Spleen (tissue), 11 donors: ENCODE measurements at regions not wholly inside any gene's neighbourhood (a gene's known extent, or its start where the extent isn't known, plus 50 kb on each side); places are given as distances from the start of the nearest gene placed in this dataset.
"Not testable (repeated sequence)": the region's sequence is repeated elsewhere in the genome, so short reads cannot be mapped to it uniquely, and the experiment has no call there.

Experiments
- DNase-seq: peaks from one replicate; pipeline ENCODE4 v3.0.0-alpha.2; 2020
- H3K27ac ChIP-seq, 8 donors: fragments of 200-600 bp; sonication (generic) in 7 of 8; 1 replicate in 4 of 8; 2 replicates in 4 of 8; pipeline versions ENCODE4 v1.5.0 to v1.8.0; 2016 to 2021; ENCODE audit warnings: inconsistent platforms in 4 of 8, mild to moderate bottlenecking in 4 of 8, moderate library complexity in 1 of 8
- H3K27me3 ChIP-seq, 7 donors: fragments of 200-600 bp; sonication (generic) in 6 of 7; replicated peaks in 1 of 7; 1 replicate in 4 of 7; 2 replicates in 3 of 7; pipeline versions ENCODE4 v1.5.0 to v1.8.0; 2016 to 2021; ENCODE audit warnings: inconsistent platforms in 3 of 7, mild to moderate bottlenecking in 1 of 7
- H3K36me3 ChIP-seq, 6 donors: fragments of 200-600 bp; sonication (generic) in 5 of 6; 1 replicate in 4 of 6; 2 replicates in 2 of 6; pipeline versions ENCODE4 v1.5.0 to v1.8.0; 2016 to 2021; ENCODE audit warnings: inconsistent platforms in 2 of 6
- H3K4me1 ChIP-seq, 6 donors: fragments of 200-600 bp; sonication (generic) in 5 of 6; 1 replicate in 3 of 6; 2 replicates in 3 of 6; pipeline versions ENCODE4 v1.5.0 to v1.8.0; 2016 to 2021; ENCODE audit warnings: inconsistent platforms in 3 of 6
- H3K4me3 ChIP-seq, 8 donors: fragments of 200-600 bp; sonication (generic) in 7 of 8; 1 replicate in 4 of 8; 2 replicates in 4 of 8; pipeline versions ENCODE4 v1.5.0 to v1.8.0; 2016 to 2021; ENCODE audit warnings: inconsistent platforms in 4 of 8, mild to moderate bottlenecking in 4 of 8, moderate library complexity in 2 of 8
- H3K9me3 ChIP-seq, 8 donors: fragments of 200-600 bp; sonication (generic) in 7 of 8; 1 replicate in 4 of 8; 2 replicates in 4 of 8; pipeline versions ENCODE4 v1.5.0 to v1.8.0; 2016 to 2021; ENCODE audit warnings: inconsistent platforms in 4 of 8
- POLR2A ChIP-seq, 3 donors: fragments of 450-650 bp; IDR thresholded peaks; one replicate each; pipeline ENCODE4 v1.5.1; 2017; ENCODE audit warnings: antibody characterized with exemption in 3 of 3, mild to moderate bottlenecking in 1 of 3
- POLR2AphosphoS5 ChIP-seq, 3 donors: sonication (generic); formaldehyde crosslinking; IDR thresholded peaks; one replicate each; pipeline ENCODE4 v1.5.1; 2017; ENCODE audit warnings: antibody characterized with exemption in 3 of 3
- WGBS, 5 donors: extraction: QIAGEN DNeasy Blood & Tissue Kit in 3 of 5; methylation state at CpG; one replicate each; pipeline versions ENCODE4 v1.1.5 to v1.1.7; 2013 to 2018; 5-methylcytosine and 5-hydroxymethylcytosine counted together
- intact Hi-C: fragments of 100-400 bp; cut with DNase I; formaldehyde crosslinking; loops from one replicate; pipeline ENCODE4 v1.15.0; 2023; ENCODE audit warnings: low total_unique reads
- TF ChIP-seq, protein P1 (sequence below), 11 experiments: fragments of 200-600 bp in 7 of 11; fragments of 450-650 bp in 4 of 11; sonication (generic) in 4 of 11; IDR thresholded peaks in 8 of 11; conservative IDR thresholded peaks in 3 of 11; 1 replicate in 7 of 11; 2 replicates in 4 of 11; pipeline versions ENCODE4 v1.4.0 to v1.8.0; 2016 to 2021; ENCODE audit warnings: antibody characterized with exemption in 11 of 11, inconsistent platforms in 4 of 11, mild to moderate bottlenecking in 1 of 11
- donor health status: healthy with polysubstance abuse.
- donor health status: DM: no; HTN: no; CAD: no; lungs with moderate emphysema.
- donor health status: DM: no; HTN: no; CAD: no.
- donor health status: Bipolar disorder and iron deficiency.
- donor health status: healthy.
- donor health status: DM: no; HTN: no; CAD: no.
- donor health status: DM: yes; HTN: yes; CAD: no.

- H3K27ac ChIP-seq = no peak overlapping the region
- no peaks in the 10 kb centered on the region for H3K27me3 ChIP-seq
- H3K4me3 ChIP-seq = no peak overlapping the region
- intact Hi-C loops = no loop called here
- no peaks in the 10 kb centered on the region for H3K36me3 ChIP-seq
- H3K9me3 ChIP-seq = peaks cover 0 to 11% (median 2%) of the 10 kb centered on the region in 8 donors
- TF ChIP-seq, protein P1, sequence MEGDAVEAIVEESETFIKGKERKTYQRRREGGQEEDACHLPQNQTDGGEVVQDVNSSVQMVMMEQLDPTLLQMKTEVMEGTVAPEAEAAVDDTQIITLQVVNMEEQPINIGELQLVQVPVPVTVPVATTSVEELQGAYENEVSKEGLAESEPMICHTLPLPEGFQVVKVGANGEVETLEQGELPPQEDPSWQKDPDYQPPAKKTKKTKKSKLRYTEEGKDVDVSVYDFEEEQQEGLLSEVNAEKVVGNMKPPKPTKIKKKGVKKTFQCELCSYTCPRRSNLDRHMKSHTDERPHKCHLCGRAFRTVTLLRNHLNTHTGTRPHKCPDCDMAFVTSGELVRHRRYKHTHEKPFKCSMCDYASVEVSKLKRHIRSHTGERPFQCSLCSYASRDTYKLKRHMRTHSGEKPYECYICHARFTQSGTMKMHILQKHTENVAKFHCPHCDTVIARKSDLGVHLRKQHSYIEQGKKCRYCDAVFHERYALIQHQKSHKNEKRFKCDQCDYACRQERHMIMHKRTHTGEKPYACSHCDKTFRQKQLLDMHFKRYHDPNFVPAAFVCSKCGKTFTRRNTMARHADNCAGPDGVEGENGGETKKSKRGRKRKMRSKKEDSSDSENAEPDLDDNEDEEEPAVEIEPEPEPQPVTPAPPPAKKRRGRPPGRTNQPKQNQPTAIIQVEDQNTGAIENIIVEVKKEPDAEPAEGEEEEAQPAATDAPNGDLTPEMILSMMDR (IDR thresholded peaks at IDR 0.05 in 8 of 11, conservative IDR thresholded peaks at IDR 0.05 in 3 of 11) = no peak
- TF ChIP-seq POLR2A (IDR thresholded peaks at IDR 0.05) (no peak), POLR2AphosphoS5 (IDR thresholded peaks at IDR 0.05) (no peak)
- WGBS, 5 donors = 64 to 75% (median 71%) methylated on average over 5 of the region's 5 CpGs
- no peak for DNase-seq
- H3K4me1 ChIP-seq = no peaks in the 10 kb centered on the region
Measured at GRCh38 chr2:5188636-5189035, 503.5 kb upstream of the SOX11 start.

DNA sequence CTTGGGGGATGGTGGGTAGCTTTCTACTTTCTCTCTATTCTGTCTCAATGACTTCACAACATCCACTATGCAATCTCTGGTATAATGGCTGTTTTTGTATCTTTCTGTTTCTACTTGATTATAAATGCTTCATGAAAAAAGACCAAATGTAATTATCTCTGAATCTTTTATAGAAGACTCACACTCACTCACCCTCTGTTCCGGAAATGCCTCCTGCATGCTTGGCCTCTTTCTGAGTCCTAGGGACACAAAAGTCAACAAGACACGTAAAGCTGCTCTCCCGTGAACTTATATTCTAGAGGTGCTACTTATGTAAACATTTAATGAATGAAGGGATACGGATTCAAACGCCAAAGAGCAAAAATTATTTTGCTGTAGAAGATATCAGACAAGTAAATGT, 502.2 kb upstream of the SOX11 start:
- TF ChIP-seq, protein P1 (IDR thresholded peaks at IDR 0.05 in 8 of 11, conservative IDR thresholded peaks at IDR 0.05 in 3 of 11) = no peak
- TF ChIP-seq POLR2AphosphoS5 (IDR thresholded peaks at IDR 0.05) = no peak
- H3K36me3 ChIP-seq = no peaks in the 10 kb centered on the region
- H3K27me3 ChIP-seq = no peaks in the 10 kb centered on the region
- H3K9me3 ChIP-seq = peaks cover 0 to 10% (median 2%) of the 10 kb centered on the region in 8 donors
- DNase-seq = no peak
- H3K4me1 ChIP-seq = no peaks in the 10 kb centered on the region
- no peak overlapping the region for H3K27ac ChIP-seq
- intact Hi-C loops = no loop called here
- 72 to 79% (median 77%) methylated on average over 5 of the region's 5 CpGs for WGBS, 5 donors
- no peak overlapping the region for H3K4me3 ChIP-seq

- no peak overlapping the region for H3K4me3 ChIP-seq
- WGBS, 5 donors = 73 to 89% (median 80%) methylated on average over 1 of the region's 1 CpG
- TF ChIP-seq POLR2AphosphoS5 (IDR thresholded peaks at IDR 0.05) = no peak
- peaks cover 0 to 22% (median 2%) of the 10 kb centered on the region in 8 donors for H3K9me3 ChIP-seq
- no peaks in the 10 kb centered on the region for H3K4me1 ChIP-seq
- no peaks in the 10 kb centered on the region for H3K27me3 ChIP-seq
- no peak for DNase-seq
- H3K27ac ChIP-seq = no peak overlapping the region
- no peaks in the 10 kb centered on the region for H3K36me3 ChIP-seq
- intact Hi-C loops = no loop called here
Measured at GRCh38 chr2:5195636-5196035, 496.5 kb upstream of the SOX11 start.

DNA sequence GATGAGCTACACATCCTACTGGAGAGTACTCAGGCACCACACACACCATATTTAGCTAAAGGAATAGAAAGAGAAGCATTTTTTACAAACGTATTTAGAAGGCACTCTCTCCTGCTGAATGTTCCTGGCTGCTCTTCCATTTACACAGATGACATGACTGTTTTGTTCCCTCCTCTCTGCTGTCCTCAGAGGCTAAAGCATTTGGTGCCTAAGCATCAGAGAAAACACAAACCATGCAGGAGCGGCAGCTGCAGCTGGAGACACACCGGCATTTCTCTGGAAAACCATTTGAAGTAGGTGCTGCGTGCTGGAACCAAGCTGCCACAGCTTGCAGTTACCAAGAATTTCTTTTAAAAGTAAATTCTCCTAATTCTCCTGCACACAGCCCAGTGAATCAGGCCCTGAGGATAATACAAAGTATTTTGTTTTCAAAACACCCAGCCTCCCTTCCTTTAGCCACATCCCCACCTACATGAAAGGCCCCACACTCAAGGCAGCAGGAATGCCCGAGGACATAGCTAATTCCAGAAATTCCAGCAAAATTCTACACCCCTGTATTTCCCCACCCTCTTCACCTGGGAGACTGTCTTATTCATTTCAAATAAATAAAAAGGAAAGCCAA, 488.9 kb upstream of the SOX11 start:
- no peak overlapping the region for H3K4me3 ChIP-seq
- H3K27ac ChIP-seq = no peak overlapping the region
- 67 to 76% (median 68%) methylated on average over 5 of the region's 5 CpGs for WGBS, 5 donors
- peaks cover 0 to 8% (median 0%) of the 10 kb centered on the region in 8 donors for H3K9me3 ChIP-seq
- H3K4me1 ChIP-seq = no peaks in the 10 kb centered on the region
- no peak for TF ChIP-seq POLR2A (IDR thresholded peaks at IDR 0.05)
- TF ChIP-seq POLR2AphosphoS5 (IDR thresholded peaks at IDR 0.05) = no peak
- TF ChIP-seq, protein P1 (IDR thresholded peaks at IDR 0.05 in 8 of 11, conservative IDR thresholded peaks at IDR 0.05 in 3 of 11) = no peak
- no peaks in the 10 kb centered on the region for H3K27me3 ChIP-seq
- no peak for DNase-seq
- intact Hi-C loops = no loop called here
- no peaks in the 10 kb centered on the region for H3K36me3 ChIP-seq

DNA sequence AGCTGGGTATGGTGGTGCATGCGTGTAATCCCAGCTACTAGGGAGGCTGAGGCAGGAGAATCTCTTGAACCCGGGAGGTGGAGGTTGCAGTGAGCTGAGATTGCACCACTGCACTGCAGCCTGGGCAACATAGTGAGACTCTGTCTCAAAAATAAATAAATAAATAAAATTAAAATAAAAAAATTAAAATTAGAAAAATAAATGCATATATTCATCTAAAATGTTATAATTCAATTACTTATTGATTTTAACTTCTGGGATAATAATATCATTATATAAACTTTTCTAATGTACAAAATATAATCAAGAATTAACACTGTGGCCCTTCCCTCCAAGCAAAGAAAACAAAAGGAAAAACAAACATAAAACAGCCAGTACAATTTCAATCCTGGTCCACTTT, 485.4 kb upstream of the SOX11 start:
- H3K27ac ChIP-seq, H3K27me3 ChIP-seq, H3K4me3 ChIP-seq, intact Hi-C loops, H3K4me1 ChIP-seq, DNase-seq, H3K36me3 ChIP-seq: not testable (repeated sequence)
- WGBS, 5 donors = 86 to 92% (median 90%) methylated on average over 2 of the region's 2 CpGs
- H3K9me3 ChIP-seq = peaks cover 0 to 14% (median 0%) of the 10 kb centered on the region in 8 donors
